Neural cell (in vitro differentiated cells): ENCODE measurements at regions not wholly inside any gene's neighbourhood (a gene's known extent, or its start where the extent isn't known, plus 50 kb on each side); places are given as distances from the start of the nearest gene placed in this dataset.

Experiments
- H2AFZ ChIP-seq: fragments of 200-600, 300-800 bp; sonication (generic), shearing (Covaris generic); 2 replicates; pipeline ENCODE4 v1.6.0; 2014; ENCODE audit warnings: low read depth, mild to moderate bottlenecking, antibody characterized with exemption, low read length, moderate library complexity
- H3F3A ChIP-seq: fragments of 200-600 bp; shearing (Covaris generic); 2 replicates; pipeline ENCODE4 v1.6.1; 2016; ENCODE audit warnings: mild to moderate bottlenecking, moderate library complexity, mixed read lengths, antibody characterized with exemption, low read length; ENCODE audit not compliant: insufficient read depth, poor library complexity, severe bottlenecking
- H3K27ac ChIP-seq: fragments of 200-600, 300-800 bp; sonication (generic), shearing (Covaris generic); 2 replicates; pipeline ENCODE4 v1.5.1; 2014; ENCODE audit warnings: mild to moderate bottlenecking, low read length, moderate library complexity
- H3K27me3 ChIP-seq: fragments of 300-800, 200-600 bp; sonication (generic), shearing (Covaris generic); 2 replicates; pipeline ENCODE4 v1.6.0; 2014; ENCODE audit warnings: mild to moderate bottlenecking, low read depth, low read length, moderate library complexity; ENCODE audit not compliant: insufficient read depth
- H3K36me3 ChIP-seq: fragments of 300-800, 200-600 bp; sonication (generic), shearing (Covaris generic); 2 replicates; pipeline ENCODE4 v1.5.1; 2014; ENCODE audit warnings: mild to moderate bottlenecking, antibody characterized with exemption, low read length, moderate library complexity; ENCODE audit not compliant: insufficient read depth
- H3K4me2 ChIP-seq: fragments of 300-800, 200-600 bp; sonication (generic), shearing (Covaris generic); 2 replicates; pipeline ENCODE4 v1.6.0; 2014; ENCODE audit warnings: mild to moderate bottlenecking, low read length
- H3K4me3 ChIP-seq: fragments of 300-800, 200-600 bp; sonication (generic), shearing (Covaris generic); 2 replicates; pipeline ENCODE4 v1.5.1; 2014; ENCODE audit warnings: mild to moderate bottlenecking, low read length, moderate library complexity
- H3K79me2 ChIP-seq: fragments of 200-600 bp; shearing (Covaris generic); replicated peaks from 2 replicates; pipeline ENCODE4 v1.6.0; 2014; ENCODE audit warnings: mild to moderate bottlenecking, low read length, moderate library complexity; ENCODE audit not compliant: insufficient read depth
- H3K9ac ChIP-seq: fragments of 300-800, 200-600 bp; sonication (generic), shearing (Covaris generic); 2 replicates; pipeline ENCODE4 v1.6.1; 2016; ENCODE audit warnings: mild to moderate bottlenecking, low read length, mixed read lengths
- H3K9me2 ChIP-seq: fragments of 200-600 bp; shearing (Covaris generic); 2 replicates; pipeline ENCODE4 v1.6.1; 2016; ENCODE audit warnings: mild to moderate bottlenecking, low read length, mixed read lengths; ENCODE audit not compliant: insufficient read depth
- H3K9me3 ChIP-seq: fragments of 200-600, 300-800 bp; sonication (generic), shearing (Covaris generic); 2 replicates; pipeline ENCODE4 v1.6.1; 2016; ENCODE audit warnings: mild to moderate bottlenecking, mixed run types, low read length, moderate library complexity, mixed read lengths
- H4K20me1 ChIP-seq: fragments of 200-600 bp; shearing (Covaris generic); 2 replicates; pipeline ENCODE4 v1.6.1; 2016; ENCODE audit warnings: mild to moderate bottlenecking, mixed run types; ENCODE audit not compliant: insufficient read depth
- CTCF ChIP-seq: fragments of 450-650 bp; IDR thresholded peaks from 2 replicates; pipeline ENCODE4 v1.5.1; 2014; ENCODE audit warnings: antibody characterized with exemption, mild to moderate bottlenecking, moderate library complexity; ENCODE audit not compliant: poor library complexity, severe bottlenecking
- EP300 ChIP-seq: fragments of 450-650 bp; conservative IDR thresholded peaks from 2 replicates; pipeline ENCODE4 v1.6.1; 2014; ENCODE audit warnings: antibody characterized with exemption, mild to moderate bottlenecking, moderate library complexity; ENCODE audit not compliant: poor library complexity, severe bottlenecking
- EZH2 ChIP-seq: fragments of 200-600, 300-800 bp; shearing (Covaris generic), sonication (generic); IDR thresholded peaks from 2 replicates; pipeline ENCODE4 v1.6.1; 2014; ENCODE audit warnings: antibody characterized with exemption, low read length, borderline replicate concordance, mild to moderate bottlenecking; ENCODE audit not compliant: insufficient read depth, poor library complexity, severe bottlenecking
- MXI1 ChIP-seq: fragments of 450-650 bp; conservative IDR thresholded peaks from 2 replicates; pipeline ENCODE4 v1.6.1; 2014; ENCODE audit warnings: antibody characterized with exemption, mild to moderate bottlenecking; ENCODE audit not compliant: poor library complexity, severe bottlenecking
- POLR2AphosphoS5 ChIP-seq: IDR thresholded peaks from 2 replicates; pipeline ENCODE4 v1.6.1; 2012
- RAD21 ChIP-seq: fragments of 450-650 bp; conservative IDR thresholded peaks from 2 replicates; pipeline ENCODE4 v1.6.1; 2014; ENCODE audit warnings: antibody characterized with exemption, mild to moderate bottlenecking, moderate library complexity
- REST ChIP-seq: IDR thresholded peaks from 2 replicates; pipeline ENCODE4 v1.6.1; 2012; ENCODE audit warnings: borderline replicate concordance
- SMC3 ChIP-seq: fragments of 450-650 bp; conservative IDR thresholded peaks from 2 replicates; pipeline ENCODE4 v1.6.1; 2014; ENCODE audit warnings: antibody characterized with exemption, mild to moderate bottlenecking, moderate library complexity; ENCODE audit not compliant: poor library complexity
- TAF1 ChIP-seq: IDR thresholded peaks from 2 replicates; pipeline ENCODE4 v1.6.1; 2012; ENCODE audit warnings: low read depth

DNA sequence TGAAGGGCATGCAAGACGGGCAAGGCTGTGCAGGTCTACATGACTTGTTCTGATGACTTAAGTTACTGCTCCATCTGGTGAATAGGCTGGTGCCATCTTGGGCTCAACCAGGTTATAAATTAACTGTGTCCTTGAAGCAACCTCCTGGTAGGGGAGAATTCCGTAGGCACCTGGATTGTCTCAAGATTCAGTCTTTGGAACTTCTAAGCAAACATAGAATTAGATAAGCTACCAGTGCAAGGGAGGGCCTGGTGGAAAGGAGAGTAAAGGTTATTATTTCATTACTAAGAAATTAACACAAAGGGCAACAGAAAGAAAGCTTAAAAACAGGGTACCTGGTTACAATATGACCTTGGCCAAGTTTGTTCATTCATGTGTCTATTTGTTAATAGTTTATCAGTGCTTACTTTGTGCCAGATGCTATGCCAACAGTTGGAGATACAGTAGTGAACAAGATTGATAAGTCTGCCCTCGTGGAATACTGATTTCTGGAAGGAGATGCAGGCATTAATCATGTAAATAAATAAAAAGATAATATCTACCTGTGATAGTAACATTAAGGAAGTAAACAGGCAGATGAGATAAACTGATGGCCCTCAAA lies 107.0 kb upstream of the PALS2 start:
- H3K27me3 ChIP-seq, result no peaks in the 10 kb centered on the region
- no peak overlapping the region for H3K27ac ChIP-seq
- H3K4me3 ChIP-seq, result no peak overlapping the region
- no peaks in the 10 kb centered on the region for H3K36me3 ChIP-seq
- no peaks in the 10 kb centered on the region for H3F3A ChIP-seq
- H2AFZ ChIP-seq, result no peak overlapping the region
- no peaks in the 10 kb centered on the region for H4K20me1 ChIP-seq
- no peak overlapping the region for H3K9ac ChIP-seq
- H3K4me2 ChIP-seq, result no peak overlapping the region
- no peaks in the 10 kb centered on the region for H3K79me2 ChIP-seq
- no peak for TF ChIP-seq POLR2AphosphoS5
- TF ChIP-seq TAF1, result no peak
- TF ChIP-seq CTCF, result no peak
- no peak for TF ChIP-seq REST
- no peak for TF ChIP-seq RAD21
- no peak for TF ChIP-seq EZH2
- no peaks in the 10 kb centered on the region for H3K9me2 ChIP-seq
- no peaks in the 10 kb centered on the region for H3K9me3 ChIP-seq

GRCh38 chr7:24469118-24469517 lies 104.1 kb upstream of the PALS2 start:
- Histone ChIP-seq H3K79me2 (no peaks in the 10 kb centered on the region), H3K4me3 (no peak overlapping the region), H3K27ac (no peak overlapping the region), H4K20me1 (no peaks in the 10 kb centered on the region), H3K9ac (no peak overlapping the region), H3F3A (no peaks in the 10 kb centered on the region), H3K36me3 (no peaks in the 10 kb centered on the region), H3K9me2 (no peaks in the 10 kb centered on the region), H3K4me2 (no peak overlapping the region), H3K9me3 (no peaks in the 10 kb centered on the region), H3K27me3 (no peaks in the 10 kb centered on the region), H2AFZ (no peak overlapping the region)
- TF ChIP-seq MXI1 (no peak), RAD21 (no peak), REST (no peak), EZH2 (no peak), POLR2AphosphoS5 (no peak), SMC3 (no peak), TAF1 (no peak), EP300 (no peak), CTCF (no peak)
